Limb (tissue), 2 donors: ENCODE measurements at regions not wholly inside any gene's neighbourhood (a gene's known extent, or its start where the extent isn't known, plus 50 kb on each side); places are given as distances from the start of the nearest gene placed in this dataset.

ENCODE experiments used
- DNase-seq, 2 donors: peaks; one replicate each; pipeline ENCODE4 v3.0.0-alpha.2; 2016; ENCODE audit errors: extremely low spot score in 2 of 2

GRCh38 chr4:44845993-44846392, 119.6 kb upstream of the GNPDA2 start:
- no peak for DNase-seq

- no peak for DNase-seq
These were observed 119.0 kb upstream of the GNPDA2 start for GRCh38 chr4:44845309-44845708.

GRCh38 chr4:44842531-44842930, 116.2 kb upstream of the GNPDA2 start:
- no peak for DNase-seq

GRCh38 chr4:44817930-44818329, 91.6 kb upstream of the GNPDA2 start:
- DNase-seq: no peak

- no peak for DNase-seq
These were observed 79.7 kb upstream of the GNPDA2 start for GRCh38 chr4:44806071-44806470.

- no peak for DNase-seq
These were observed 77.9 kb upstream of the GNPDA2 start for GRCh38 chr4:44804301-44804700.

- no peak for DNase-seq
These were observed 75.0 kb upstream of the GNPDA2 start for GRCh38 chr4:44801384-44801783.

GRCh38 chr4:44791831-44792230, 65.5 kb upstream of the GNPDA2 start:
- DNase-seq: no peak

- DNase-seq: no peak
These were observed 50.8 kb upstream of the GNPDA2 start for GRCh38 chr4:44777115-44777514.
